ENCODE measurements at regions not wholly inside any gene's neighbourhood (a gene's known extent, or its start where the extent isn't known, plus 50 kb on each side); places are given as distances from the start of the nearest gene placed in this dataset.

- no peak for DNase-seq (ENCODE audit: low spot score)
- no peaks in the 10 kb centered on the region for H3K36me3 ChIP-seq (ENCODE audit: control insufficient read depth in 4 of 4, insufficient read depth in 3 of 4, low read depth in 1 of 4, low read length in 3 of 4)
- peaks cover 0 to 3% (median under 1%) of the 10 kb centered on the region in 4 donors for H3K9me3 ChIP-seq (ENCODE audit: control insufficient read depth in 4 of 4, low read length in 3 of 4)
- H3K4me3 ChIP-seq (ENCODE audit: low read depth in 1 of 3, low read length in 3 of 3) = no peak overlapping the region
- no peak overlapping the region for H3K27ac ChIP-seq (ENCODE audit: low read depth in 1 of 2, low read length in 2 of 2)
- TF ChIP-seq RAD21 (IDR thresholded peaks at IDR 0.05) = no peak
- TF ChIP-seq REST (IDR thresholded peaks at IDR 0.05) = no peak
- no peak for TF ChIP-seq HNF4G (IDR thresholded peaks at IDR 0.05)
- TF ChIP-seq EGR1 (IDR thresholded peaks at IDR 0.05; ENCODE audit: low read depth in 2 of 2) = no peak
- TF ChIP-seq CTCF (IDR thresholded peaks at IDR 0.05; ENCODE audit: low read depth, low read length, missing input control) = no peak
- TF ChIP-seq ATF3 (IDR thresholded peaks at IDR 0.05) = no peak
- TF ChIP-seq NR2F2 (IDR thresholded peaks at IDR 0.05) = no peak
- TF ChIP-seq GABPA (IDR thresholded peaks at IDR 0.05 in 1 of 2, conservative IDR thresholded peaks at IDR 0.05 in 1 of 2) = no peak
- no peak for TF ChIP-seq YY1 (IDR thresholded peaks at IDR 0.05)
- TF ChIP-seq RXRA (IDR thresholded peaks at IDR 0.05) = no peak
- TF ChIP-seq JUND (IDR thresholded peaks at IDR 0.05) = no peak
- no peak for TF ChIP-seq SP1 (IDR thresholded peaks at IDR 0.05)
- TF ChIP-seq ZBTB33 (IDR thresholded peaks at IDR 0.05) = no peak
- 87% methylated on average over 4 of the region's 4 CpGs for WGBS
- H3K9ac ChIP-seq (ENCODE audit: low read depth in 1 of 2, low read length in 2 of 2) = no peak overlapping the region
- H3K27me3 ChIP-seq (ENCODE audit: control insufficient read depth in 4 of 4, insufficient read depth in 4 of 4, low read length in 3 of 4) = no peaks in the 10 kb centered on the region
- no peaks in the 10 kb centered on the region for H3K4me1 ChIP-seq (ENCODE audit: control insufficient read depth in 4 of 4, insufficient read depth in 4 of 4, low read length in 3 of 4)
Measured at GRCh38 chr2:117056376-117056748, 758.1 kb upstream of the DDX18 start.

GRCh38 chr2:117057016-117057415, 757.5 kb upstream of the DDX18 start:
- TF ChIP-seq NR2F2 (IDR thresholded peaks at IDR 0.05) = no peak
- TF ChIP-seq SP1 (IDR thresholded peaks at IDR 0.05) = no peak
- DNase-seq (ENCODE audit: low spot score) = no peak
- H3K36me3 ChIP-seq (ENCODE audit: control insufficient read depth in 4 of 4, insufficient read depth in 3 of 4, low read depth in 1 of 4, low read length in 3 of 4) = no peaks in the 10 kb centered on the region
- H3K9me3 ChIP-seq (ENCODE audit: control insufficient read depth in 4 of 4, low read length in 3 of 4) = peaks cover 0 to 3% (median under 1%) of the 10 kb centered on the region in 4 donors
- H3K27me3 ChIP-seq (ENCODE audit: control insufficient read depth in 4 of 4, insufficient read depth in 4 of 4, low read length in 3 of 4) = peaks cover 0 to 1% (median 0%) of the 10 kb centered on the region in 4 donors
- no peak overlapping the region for H3K4me3 ChIP-seq (ENCODE audit: low read depth in 1 of 3, low read length in 3 of 3)
- H3K9ac ChIP-seq (ENCODE audit: low read depth in 1 of 2, low read length in 2 of 2) = no peak overlapping the region
- no peak overlapping the region for H3K27ac ChIP-seq (ENCODE audit: low read depth in 1 of 2, low read length in 2 of 2)
- H3K4me1 ChIP-seq (ENCODE audit: control insufficient read depth in 4 of 4, insufficient read depth in 4 of 4, low read length in 3 of 4) = no peaks in the 10 kb centered on the region
- 61% methylated on average over 3 of the region's 3 CpGs for WGBS

Measured in liver (tissue), 8 donors.